ENCODE measurements at regions not wholly inside any gene's neighbourhood (a gene's known extent, or its start where the extent isn't known, plus 50 kb on each side); places are given as distances from the start of the nearest gene placed in this dataset.

DNA sequence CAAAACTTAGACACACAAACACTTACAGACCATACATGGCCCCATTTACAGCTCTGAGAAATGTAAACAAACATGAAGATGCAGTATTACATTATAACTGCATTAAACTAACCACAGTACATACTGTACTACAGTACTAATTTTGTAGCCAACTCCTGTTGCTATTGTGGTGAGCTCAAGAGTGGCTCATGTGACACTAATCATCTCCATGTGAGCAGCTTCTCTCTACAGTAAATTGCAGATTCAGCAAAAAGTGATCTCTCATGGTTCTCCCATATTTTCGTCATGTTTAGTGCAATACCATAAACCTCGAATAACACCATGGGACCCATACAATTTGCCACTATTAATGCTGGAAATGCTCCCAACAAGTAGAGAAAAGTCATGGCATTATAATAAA is 860.4 kb downstream of the EPHA7 start:
- no peak for TF ChIP-seq POLR2A (IDR thresholded peaks at IDR 0.05)
- no peak for TF ChIP-seq CTCF (IDR thresholded peaks at IDR 0.05)
